ENCODE measurements at regions not wholly inside any gene's neighbourhood (a gene's known extent, or its start where the extent isn't known, plus 50 kb on each side); places are given as distances from the start of the nearest gene placed in this dataset.

- Histone ChIP-seq H2BK120ac (ENCODE audit: insufficient read depth, low read length, poor library complexity) (no peak overlapping the region), H4K12ac (ENCODE audit: low read depth, low read length) (no peak overlapping the region), H3K4ac (ENCODE audit: low read depth, low read length) (no peak overlapping the region), H3K27me3 (ENCODE audit: insufficient read depth, low read length) (no peaks in the 10 kb centered on the region), H3K4me3 (ENCODE audit: low read depth, low read length) (no peak overlapping the region), H2AK5ac (ENCODE audit: low read length) (no peak overlapping the region), H2BK12ac (ENCODE audit: low read length) (no peak overlapping the region), H3K9ac (ENCODE audit: low read length) (no peak overlapping the region), H3K23ac (ENCODE audit: low read length) (no peak overlapping the region), H4K8ac (ENCODE audit: low read depth, low read length) (no peak overlapping the region), H2AFZ (ENCODE audit: insufficient read depth, low read length, poor library complexity) (no peak overlapping the region), H3K79me1 (ENCODE audit: low read length) (no peaks in the 10 kb centered on the region), H3K79me2 (ENCODE audit: control insufficient read depth, insufficient read depth, low read length, poor library complexity) (no peaks in the 10 kb centered on the region), H3K36me3 (ENCODE audit: control insufficient read depth in 1 of 2, insufficient read depth in 2 of 2, low read length in 2 of 2) (no peaks in the 10 kb centered on the region), H2BK5ac (ENCODE audit: low read depth, low read length, poor library complexity) (no peak overlapping the region), H4K91ac (ENCODE audit: low read depth, low read length) (no peak overlapping the region), H3K4me1 (ENCODE audit: control insufficient read depth in 1 of 2, insufficient read depth in 2 of 2, low read length in 2 of 2) (no peaks in the 10 kb centered on the region), H3K9me3 (ENCODE audit: insufficient read depth, low read depth, low read length) (no peaks in the 10 kb centered on the region), H3K4me2 (ENCODE audit: low read length) (no peak overlapping the region), H3K14ac (ENCODE audit: low read length) (no peak overlapping the region), H3K27ac (ENCODE audit: low read depth, low read length) (no peak overlapping the region), H3K18ac (ENCODE audit: low read length) (no peak overlapping the region)
- no peak for DNase-seq
- WGBS (ENCODE audit: extremely low coverage, insufficient coverage, insufficient read length): no CpG with 5 or more reads among the region's 1 CpG
These were observed 1138.2 kb upstream of the TMEFF2 start for GRCh38 chr2:193332941-193333340.

GRCh38 chr2:193331676-193332075 is 1136.9 kb upstream of the TMEFF2 start:
- no peaks in the 10 kb centered on the region for H3K79me1 ChIP-seq (ENCODE audit: low read length)
- no CpG with 5 or more reads among the region's 4 CpGs for WGBS (ENCODE audit: extremely low coverage, insufficient coverage, insufficient read length)

DNA sequence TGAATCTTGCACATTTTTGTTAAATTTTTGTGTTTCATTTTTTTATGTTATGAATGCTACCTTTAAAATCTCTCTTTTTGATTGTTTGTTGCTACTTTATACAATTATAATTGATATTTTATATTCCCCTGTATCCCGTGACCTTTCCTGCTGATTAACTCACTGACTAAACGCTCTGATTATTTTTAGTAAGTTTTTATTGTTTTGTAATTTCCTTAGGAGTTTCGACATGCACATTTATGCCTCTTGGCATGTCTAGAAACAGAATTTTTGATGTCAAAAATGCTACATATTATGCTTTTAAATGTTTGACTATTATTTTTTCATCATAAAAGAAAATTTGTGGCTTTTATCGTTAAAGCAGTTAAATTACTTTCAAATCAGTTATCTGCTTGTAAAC is 1131.6 kb upstream of the TMEFF2 start:
- no peak overlapping the region for H3K27ac ChIP-seq (ENCODE audit: low read depth, low read length)
- no peak overlapping the region for H3K4ac ChIP-seq (ENCODE audit: low read depth, low read length)
- H2BK120ac ChIP-seq (ENCODE audit: insufficient read depth, low read length, poor library complexity): no peak overlapping the region
- no peak overlapping the region for H2BK12ac ChIP-seq (ENCODE audit: low read length)
- no peak overlapping the region for H2BK5ac ChIP-seq (ENCODE audit: low read depth, low read length, poor library complexity)
- H3K27me3 ChIP-seq (ENCODE audit: insufficient read depth, low read length): no peaks in the 10 kb centered on the region
- WGBS (ENCODE audit: extremely low coverage, insufficient coverage, insufficient read length): no CpG with 5 or more reads among the region's 4 CpGs
- no peak for DNase-seq
- no peak overlapping the region for H4K12ac ChIP-seq (ENCODE audit: low read depth, low read length)
- no peak overlapping the region for H3K9ac ChIP-seq (ENCODE audit: low read length)
- H3K79me2 ChIP-seq (ENCODE audit: control insufficient read depth, insufficient read depth, low read length, poor library complexity): no peaks in the 10 kb centered on the region
- no peak overlapping the region for H3K18ac ChIP-seq (ENCODE audit: low read length)
- H3K4me2 ChIP-seq (ENCODE audit: low read length): no peak overlapping the region
- H4K8ac ChIP-seq (ENCODE audit: low read depth, low read length): no peak overlapping the region
- no peaks in the 10 kb centered on the region for H3K9me3 ChIP-seq (ENCODE audit: insufficient read depth, low read depth, low read length)
- no peak overlapping the region for H3K23ac ChIP-seq (ENCODE audit: low read length)
- no peak overlapping the region for H2AFZ ChIP-seq (ENCODE audit: insufficient read depth, low read length, poor library complexity)
- H3K4me1 ChIP-seq (ENCODE audit: control insufficient read depth in 1 of 2, insufficient read depth in 2 of 2, low read length in 2 of 2): no peaks in the 10 kb centered on the region
- no peak overlapping the region for H4K91ac ChIP-seq (ENCODE audit: low read depth, low read length)
- no peaks in the 10 kb centered on the region for H3K36me3 ChIP-seq (ENCODE audit: control insufficient read depth in 1 of 2, insufficient read depth in 2 of 2, low read length in 2 of 2)
- no peak overlapping the region for H2AK5ac ChIP-seq (ENCODE audit: low read length)
- no peak overlapping the region for H3K4me3 ChIP-seq (ENCODE audit: low read depth, low read length)
- H3K79me1 ChIP-seq (ENCODE audit: low read length): no peaks in the 10 kb centered on the region
- H3K14ac ChIP-seq (ENCODE audit: low read length): no peak overlapping the region

More at GRCh38 chr2:193331676-193332075, 1136.9 kb upstream of the TMEFF2 start:
- no peak overlapping the region for H2AFZ ChIP-seq (ENCODE audit: insufficient read depth, low read length, poor library complexity)
- no peak overlapping the region for H3K4ac ChIP-seq (ENCODE audit: low read depth, low read length)
- no peak overlapping the region for H3K4me2 ChIP-seq (ENCODE audit: low read length)
- H2AK5ac ChIP-seq (ENCODE audit: low read length): no peak overlapping the region
- H3K18ac ChIP-seq (ENCODE audit: low read length): no peak overlapping the region
- no peak overlapping the region for H3K27ac ChIP-seq (ENCODE audit: low read depth, low read length)
- no peak overlapping the region for H3K23ac ChIP-seq (ENCODE audit: low read length)
- no peaks in the 10 kb centered on the region for H3K27me3 ChIP-seq (ENCODE audit: insufficient read depth, low read length)
- no peak overlapping the region for H4K8ac ChIP-seq (ENCODE audit: low read depth, low read length)
- H3K9ac ChIP-seq (ENCODE audit: low read length): no peak overlapping the region
- no peak for DNase-seq
- no peak overlapping the region for H2BK12ac ChIP-seq (ENCODE audit: low read length)
- H4K12ac ChIP-seq (ENCODE audit: low read depth, low read length): no peak overlapping the region
- no peak overlapping the region for H2BK120ac ChIP-seq (ENCODE audit: insufficient read depth, low read length, poor library complexity)
- no peak overlapping the region for H3K14ac ChIP-seq (ENCODE audit: low read length)
- H3K79me2 ChIP-seq (ENCODE audit: control insufficient read depth, insufficient read depth, low read length, poor library complexity): no peaks in the 10 kb centered on the region
- no peaks in the 10 kb centered on the region for H3K4me1 ChIP-seq (ENCODE audit: control insufficient read depth in 1 of 2, insufficient read depth in 2 of 2, low read length in 2 of 2)
- no peaks in the 10 kb centered on the region for H3K36me3 ChIP-seq (ENCODE audit: control insufficient read depth in 1 of 2, insufficient read depth in 2 of 2, low read length in 2 of 2)
- no peak overlapping the region for H4K91ac ChIP-seq (ENCODE audit: low read depth, low read length)
- no peaks in the 10 kb centered on the region for H3K9me3 ChIP-seq (ENCODE audit: insufficient read depth, low read depth, low read length)
- H3K4me3 ChIP-seq (ENCODE audit: low read depth, low read length): no peak overlapping the region
- H2BK5ac ChIP-seq (ENCODE audit: low read depth, low read length, poor library complexity): no peak overlapping the region

- Histone ChIP-seq H3K4me1 (ENCODE audit: control insufficient read depth in 1 of 2, insufficient read depth in 2 of 2, low read length in 2 of 2) (no peaks in the 10 kb centered on the region), H3K79me2 (ENCODE audit: control insufficient read depth, insufficient read depth, low read length, poor library complexity) (no peaks in the 10 kb centered on the region), H2AK5ac (ENCODE audit: low read length) (no peak overlapping the region), H3K18ac (ENCODE audit: low read length) (no peak overlapping the region), H3K79me1 (ENCODE audit: low read length) (no peaks in the 10 kb centered on the region), H3K23ac (ENCODE audit: low read length) (no peak overlapping the region), H4K91ac (ENCODE audit: low read depth, low read length) (no peak overlapping the region), H2BK120ac (ENCODE audit: insufficient read depth, low read length, poor library complexity) (no peak overlapping the region), H2BK12ac (ENCODE audit: low read length) (no peak overlapping the region), H3K9me3 (ENCODE audit: insufficient read depth, low read depth, low read length) (no peaks in the 10 kb centered on the region), H3K9ac (ENCODE audit: low read length) (no peak overlapping the region), H3K4me3 (ENCODE audit: low read depth, low read length) (no peak overlapping the region), H2AFZ (ENCODE audit: insufficient read depth, low read length, poor library complexity) (no peak overlapping the region), H2BK5ac (ENCODE audit: low read depth, low read length, poor library complexity) (no peak overlapping the region), H3K36me3 (ENCODE audit: control insufficient read depth in 1 of 2, insufficient read depth in 2 of 2, low read length in 2 of 2) (no peaks in the 10 kb centered on the region), H3K27ac (ENCODE audit: low read depth, low read length) (no peak overlapping the region), H3K4me2 (ENCODE audit: low read length) (no peak overlapping the region), H3K14ac (ENCODE audit: low read length) (no peak overlapping the region), H3K27me3 (ENCODE audit: insufficient read depth, low read length) (no peaks in the 10 kb centered on the region), H4K8ac (ENCODE audit: low read depth, low read length) (no peak overlapping the region), H4K12ac (ENCODE audit: low read depth, low read length) (no peak overlapping the region), H3K4ac (ENCODE audit: low read depth, low read length) (no peak overlapping the region)
- no peak for DNase-seq
- WGBS (ENCODE audit: extremely low coverage, insufficient coverage, insufficient read length): no CpG with 5 or more reads among the region's 1 CpG
These were observed 1120.8 kb upstream of the TMEFF2 start for GRCh38 chr2:193315428-193316091.

Measured in trophoblast cell (in vitro differentiated cells and primary cell).